HG03432 (cell line): ENCODE measurements at regions not wholly inside any gene's neighbourhood (a gene's known extent, or its start where the extent isn't known, plus 50 kb on each side); places are given as distances from the start of the nearest gene placed in this dataset.

Experiments used
- ATAC-seq: cut with Tn5 transposase; IDR thresholded peaks from one replicate; pipeline ENCODE4 v1.9.1; 2021; ENCODE audit warnings: mild to moderate bottlenecking, moderate library complexity; ENCODE audit not compliant: unreplicated experiment

- ATAC-seq, result no peak
These were observed 252.4 kb upstream of the GULP1 start for GRCh38 chr2:188039307-188039706.

GRCh38 chr2:188042412-188042811, 249.3 kb upstream of the GULP1 start:
- no peak for ATAC-seq

- no peak for ATAC-seq
These were observed 246.7 kb upstream of the GULP1 start for GRCh38 chr2:188045016-188045415.

- ATAC-seq, result no peak
These were observed 245.2 kb upstream of the GULP1 start for GRCh38 chr2:188046437-188046836.

- ATAC-seq, result no peak
These were observed 243.9 kb upstream of the GULP1 start for GRCh38 chr2:188047735-188048134.

- ATAC-seq, result no peak
These were observed 240.9 kb upstream of the GULP1 start for GRCh38 chr2:188050726-188051125.

GRCh38 chr2:188051706-188052105, 240.0 kb upstream of the GULP1 start:
- no peak for ATAC-seq

GRCh38 chr2:188065386-188065785, 226.3 kb upstream of the GULP1 start:
- ATAC-seq, result no peak

GRCh38 chr2:188068093-188068492, 223.6 kb upstream of the GULP1 start:
- ATAC-seq, result no peak

GRCh38 chr2:188076149-188077056, 215.3 kb upstream of the GULP1 start:
- ATAC-seq, result peak; percentile 87

GRCh38 chr2:188077757-188078156, 213.9 kb upstream of the GULP1 start:
- no peak for ATAC-seq

- ATAC-seq, result peak; percentile 46
These were observed 213.1 kb upstream of the GULP1 start for GRCh38 chr2:188078534-188078933.

- ATAC-seq, result no peak
These were observed 212.5 kb upstream of the GULP1 start for GRCh38 chr2:188079196-188079595.

GRCh38 chr2:188085421-188085820, 206.3 kb upstream of the GULP1 start:
- ATAC-seq, result no peak

- ATAC-seq, result no peak
These were observed 201.8 kb upstream of the GULP1 start for GRCh38 chr2:188089901-188090300.

GRCh38 chr2:188091220-188091619, 200.5 kb upstream of the GULP1 start:
- no peak for ATAC-seq

- ATAC-seq, result no peak
These were observed 198.9 kb upstream of the GULP1 start for GRCh38 chr2:188092734-188093133.

- no peak for ATAC-seq
These were observed 194.8 kb upstream of the GULP1 start for GRCh38 chr2:188096910-188097309.

- ATAC-seq, result no peak
These were observed 188.8 kb upstream of the GULP1 start for GRCh38 chr2:188102881-188103280.

GRCh38 chr2:188114014-188114413, 177.7 kb upstream of the GULP1 start:
- ATAC-seq, result no peak

- ATAC-seq, result no peak
These were observed 174.0 kb upstream of the GULP1 start for GRCh38 chr2:188117706-188118105.

GRCh38 chr2:188118431-188118830, 173.2 kb upstream of the GULP1 start:
- no peak for ATAC-seq
